GM23338 (cell line): ENCODE measurements at regions not wholly inside any gene's neighbourhood (a gene's known extent, or its start where the extent isn't known, plus 50 kb on each side); places are given as distances from the start of the nearest gene placed in this dataset.
A peak's percentile ranks its signal among the peaks of the same experiment; 100 is the strongest.

Source experiments
- ATAC-seq: fragments of 200-7000 bp; cut with Tn5 transposase; 3 replicates; pipeline ENCODE4 v1.9.1; 2020
- DNase-seq: peaks from one replicate; pipeline ENCODE4 v3.0.0-alpha.2; 2015; ENCODE audit warnings: low spot score
- H2AFZ ChIP-seq: fragments of 200-600 bp; sonication (generic); 2 replicates; pipeline ENCODE4 v1.8.0; 2016; ENCODE audit warnings: antibody characterized with exemption, mild to moderate bottlenecking, moderate library complexity
- H3F3A ChIP-seq: fragments of 200-600 bp; sonication (generic); replicated peaks from 2 replicates; pipeline ENCODE4 v1.8.0; 2017; ENCODE audit warnings: antibody characterized with exemption, mixed run types, low read depth
- H3K27ac ChIP-seq: fragments of 200-600 bp; sonication (generic); 2 replicates; pipeline ENCODE4 v1.6.1; 2016; ENCODE audit warnings: low read depth
- H3K27me3 ChIP-seq: fragments of 200-600 bp; sonication (generic); 2 replicates; pipeline ENCODE4 v1.8.0; 2016; ENCODE audit warnings: mild to moderate bottlenecking, mixed run types, moderate library complexity; ENCODE audit not compliant: insufficient read depth
- H3K36me3 ChIP-seq: fragments of 200-600 bp; sonication (generic); 2 replicates; pipeline ENCODE4 v1.8.0; 2016; ENCODE audit warnings: mild to moderate bottlenecking; ENCODE audit not compliant: insufficient read depth
- H3K4me1 ChIP-seq: fragments of 200-600 bp; sonication (generic); 2 replicates; pipeline ENCODE4 v1.8.0; 2016; ENCODE audit warnings: mild to moderate bottlenecking, moderate library complexity; ENCODE audit not compliant: insufficient read depth
- H3K4me2 ChIP-seq: fragments of 200-600 bp; sonication (generic); 2 replicates; pipeline ENCODE4 v1.7.1; 2017; ENCODE audit warnings: mixed run types
- H3K4me3 ChIP-seq: fragments of 200-600 bp; sonication (generic); 2 replicates; pipeline ENCODE4 v1.6.1; 2016; ENCODE audit warnings: mixed run types
- H3K79me2 ChIP-seq: fragments of 200-600 bp; sonication (generic); replicated peaks from 2 replicates; pipeline ENCODE4 v1.8.0; 2017; ENCODE audit warnings: mild to moderate bottlenecking; ENCODE audit not compliant: insufficient read depth
- H3K9me2 ChIP-seq: fragments of 200-600 bp; sonication (generic); 2 replicates; pipeline ENCODE4 v1.8.0; 2017; ENCODE audit not compliant: insufficient read depth
- H4K20me1 ChIP-seq: fragments of 200-600 bp; sonication (generic); replicated peaks from 2 replicates; pipeline ENCODE4 v1.8.0; 2017; ENCODE audit warnings: mild to moderate bottlenecking; ENCODE audit not compliant: insufficient read depth
- H3K27ac Mint-ChIP-seq: 2 replicates; pipeline ENCODE4 v1.8.0; 2020; ENCODE audit warnings: inconsistent platforms, mild to moderate bottlenecking, moderate library complexity, mixed read lengths
- H3K27me3 Mint-ChIP-seq: 3 replicates; pipeline ENCODE4 v1.8.0; 2022; ENCODE audit warnings: low read depth, mild to moderate bottlenecking, moderate library complexity, mixed read lengths, inconsistent platforms; ENCODE audit not compliant: insufficient read depth, poor library complexity
- H3K36me3 Mint-ChIP-seq: 3 replicates; pipeline ENCODE4 v1.8.0; 2021; ENCODE audit warnings: low read depth, mild to moderate bottlenecking, inconsistent platforms, moderate library complexity, mixed read lengths
- H3K4me1 Mint-ChIP-seq: 3 replicates; pipeline ENCODE4 v1.8.0; 2020; ENCODE audit warnings: mild to moderate bottlenecking, inconsistent platforms, mixed read lengths
- H3K4me3 Mint-ChIP-seq: 3 replicates; pipeline ENCODE4 v1.8.0; 2021; ENCODE audit warnings: moderate library complexity, mild to moderate bottlenecking, inconsistent platforms, mixed read lengths
- H3K9me3 Mint-ChIP-seq: 3 replicates; pipeline ENCODE4 v1.8.0; 2020; ENCODE audit warnings: moderate library complexity, mild to moderate bottlenecking, inconsistent platforms, mixed read lengths
- CREB1 ChIP-seq: fragments of 250-450 bp; sonication (Bioruptor Pico); IDR thresholded peaks from 2 replicates; pipeline ENCODE4 v1.5.0; 2020; ENCODE audit warnings: low read depth, mild to moderate bottlenecking, moderate library complexity
- EZH2 ChIP-seq: fragments of 200-600 bp; sonication (generic); IDR thresholded peaks from one replicate; pipeline ENCODE4 v1.8.0; 2017; ENCODE audit warnings: antibody characterized with exemption, mild to moderate bottlenecking, low read depth; ENCODE audit not compliant: unreplicated experiment
- EZH2phosphoT487 ChIP-seq: fragments of 200-600 bp; sonication (generic); IDR thresholded peaks from one replicate; pipeline ENCODE4 v1.8.1; 2018; ENCODE audit warnings: antibody characterized with exemption; ENCODE audit not compliant: unreplicated experiment
- JUNB ChIP-seq: IDR thresholded peaks from one replicate; pipeline ENCODE4 v1.6.1; 2016; ENCODE audit warnings: antibody characterized with exemption; ENCODE audit not compliant: unreplicated experiment
- NANOG ChIP-seq: IDR thresholded peaks from 2 replicates; pipeline ENCODE4 v1.6.1; 2016; ENCODE audit warnings: antibody characterized with exemption, borderline replicate concordance
- POLR2AphosphoS5 ChIP-seq: IDR thresholded peaks from 2 replicates; pipeline ENCODE4 v1.6.1; 2016; ENCODE audit warnings: antibody characterized with exemption, low read depth
- STAT1 ChIP-seq: IDR thresholded peaks from one replicate; pipeline ENCODE4 v1.6.1; 2016; ENCODE audit warnings: antibody characterized with exemption; ENCODE audit not compliant: unreplicated experiment
- ZNF114 ChIP-seq: fragments of 250-450 bp; sonication (Bioruptor Pico); IDR thresholded peaks from 2 replicates; pipeline ENCODE4 v1.5.0; 2020; ENCODE audit warnings: mild to moderate bottlenecking, moderate library complexity
- ZNF331 ChIP-seq: fragments of 250-450 bp; sonication (Bioruptor Pico); IDR thresholded peaks from 2 replicates; pipeline ENCODE4 v1.5.0; 2020; ENCODE audit warnings: low read depth, mild to moderate bottlenecking, moderate library complexity
- TF ChIP-seq, protein P1 (sequence below): IDR thresholded peaks from one replicate; pipeline ENCODE4 v1.6.1; 2018; ENCODE audit warnings: antibody characterized with exemption; ENCODE audit not compliant: unreplicated experiment
- TF ChIP-seq, protein P2 (sequence below): fragments of 250-450 bp; sonication (Bioruptor Pico); IDR thresholded peaks from 2 replicates; pipeline ENCODE4 v1.5.0; 2020; ENCODE audit warnings: mild to moderate bottlenecking, moderate library complexity
- TF ChIP-seq, protein P3 (sequence below): IDR thresholded peaks from 2 replicates; pipeline ENCODE4 v1.6.1; 2016; ENCODE audit warnings: antibody characterized with exemption
- TF ChIP-seq, protein P4 (sequence below), 2 experiments: fragments of 200-600 bp in 1 of 2; sonication (generic) in 1 of 2; conservative IDR thresholded peaks; 2 replicates each; pipeline versions ENCODE4 v1.5.1 to v1.6.1; 2016 to 2017; ENCODE audit warnings: antibody characterized with exemption in 2 of 2, low read depth in 2 of 2, mild to moderate bottlenecking in 2 of 2, moderate library complexity in 1 of 2

DNA sequence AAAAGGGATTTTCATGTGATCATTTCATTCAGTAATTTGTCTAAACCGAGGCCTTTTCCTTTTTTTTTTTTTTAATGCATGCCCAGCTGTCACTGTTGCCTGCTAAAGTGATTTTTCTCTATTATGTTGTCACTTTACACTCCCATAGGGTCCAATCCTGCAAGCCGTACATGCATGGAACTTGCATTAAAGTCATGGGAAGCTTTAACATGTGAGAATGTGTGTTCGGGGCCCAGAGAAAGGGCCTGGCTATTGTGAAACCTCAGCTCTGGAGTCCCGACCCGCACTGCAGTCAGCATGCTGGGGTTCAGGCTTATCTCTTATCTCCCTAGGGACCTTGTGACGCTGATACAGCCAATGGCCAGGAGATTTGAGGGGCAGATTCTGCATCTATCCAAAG, 474.6 kb downstream of the SLC4A3 start:
- Histone ChIP-seq H3K79me2 (no peaks in the 10 kb centered on the region), H4K20me1 (no peaks in the 10 kb centered on the region), H3K9me2 (peaks cover 13% of the 10 kb centered on the region), H3K27me3 (no peaks in the 10 kb centered on the region), H3K36me3 (no peaks in the 10 kb centered on the region), H2AFZ (0 out of 2 replicates have a peak overlapping the region, but pooled peaks have one; percentile 14), H3F3A (no peaks in the 10 kb centered on the region), H3K4me3 (no peak overlapping the region), H3K4me2 (no peak overlapping the region), H3K27ac (no peak overlapping the region), H3K4me1 (no peaks in the 10 kb centered on the region)
- DNase-seq = no peak
- Mint-ChIP-seq H3K4me3 (no peak overlapping the region), H3K9me3 (no peaks in the 10 kb centered on the region; the same call in 2 of the 3 replicates), H3K4me1 (no peaks in the 10 kb centered on the region), H3K36me3 (no peaks in the 10 kb centered on the region), H3K27ac (no peak overlapping the region), H3K27me3 (no peaks in the 10 kb centered on the region)
- no peak for ATAC-seq
- TF ChIP-seq NANOG (no peak), CREB1 (CRISPR knock-in tag) (no peak), STAT1 (no peak), ZNF331 (no peak), ZNF114 (no peak), EZH2 (no peak), JUNB (no peak), EZH2phosphoT487 (no peak), POLR2AphosphoS5 (no peak)
- TF ChIP-seq, protein P1, sequence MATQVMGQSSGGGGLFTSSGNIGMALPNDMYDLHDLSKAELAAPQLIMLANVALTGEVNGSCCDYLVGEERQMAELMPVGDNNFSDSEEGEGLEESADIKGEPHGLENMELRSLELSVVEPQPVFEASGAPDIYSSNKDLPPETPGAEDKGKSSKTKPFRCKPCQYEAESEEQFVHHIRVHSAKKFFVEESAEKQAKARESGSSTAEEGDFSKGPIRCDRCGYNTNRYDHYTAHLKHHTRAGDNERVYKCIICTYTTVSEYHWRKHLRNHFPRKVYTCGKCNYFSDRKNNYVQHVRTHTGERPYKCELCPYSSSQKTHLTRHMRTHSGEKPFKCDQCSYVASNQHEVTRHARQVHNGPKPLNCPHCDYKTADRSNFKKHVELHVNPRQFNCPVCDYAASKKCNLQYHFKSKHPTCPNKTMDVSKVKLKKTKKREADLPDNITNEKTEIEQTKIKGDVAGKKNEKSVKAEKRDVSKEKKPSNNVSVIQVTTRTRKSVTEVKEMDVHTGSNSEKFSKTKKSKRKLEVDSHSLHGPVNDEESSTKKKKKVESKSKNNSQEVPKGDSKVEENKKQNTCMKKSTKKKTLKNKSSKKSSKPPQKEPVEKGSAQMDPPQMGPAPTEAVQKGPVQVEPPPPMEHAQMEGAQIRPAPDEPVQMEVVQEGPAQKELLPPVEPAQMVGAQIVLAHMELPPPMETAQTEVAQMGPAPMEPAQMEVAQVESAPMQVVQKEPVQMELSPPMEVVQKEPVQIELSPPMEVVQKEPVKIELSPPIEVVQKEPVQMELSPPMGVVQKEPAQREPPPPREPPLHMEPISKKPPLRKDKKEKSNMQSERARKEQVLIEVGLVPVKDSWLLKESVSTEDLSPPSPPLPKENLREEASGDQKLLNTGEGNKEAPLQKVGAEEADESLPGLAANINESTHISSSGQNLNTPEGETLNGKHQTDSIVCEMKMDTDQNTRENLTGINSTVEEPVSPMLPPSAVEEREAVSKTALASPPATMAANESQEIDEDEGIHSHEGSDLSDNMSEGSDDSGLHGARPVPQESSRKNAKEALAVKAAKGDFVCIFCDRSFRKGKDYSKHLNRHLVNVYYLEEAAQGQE = no peak
- TF ChIP-seq, protein P2, sequence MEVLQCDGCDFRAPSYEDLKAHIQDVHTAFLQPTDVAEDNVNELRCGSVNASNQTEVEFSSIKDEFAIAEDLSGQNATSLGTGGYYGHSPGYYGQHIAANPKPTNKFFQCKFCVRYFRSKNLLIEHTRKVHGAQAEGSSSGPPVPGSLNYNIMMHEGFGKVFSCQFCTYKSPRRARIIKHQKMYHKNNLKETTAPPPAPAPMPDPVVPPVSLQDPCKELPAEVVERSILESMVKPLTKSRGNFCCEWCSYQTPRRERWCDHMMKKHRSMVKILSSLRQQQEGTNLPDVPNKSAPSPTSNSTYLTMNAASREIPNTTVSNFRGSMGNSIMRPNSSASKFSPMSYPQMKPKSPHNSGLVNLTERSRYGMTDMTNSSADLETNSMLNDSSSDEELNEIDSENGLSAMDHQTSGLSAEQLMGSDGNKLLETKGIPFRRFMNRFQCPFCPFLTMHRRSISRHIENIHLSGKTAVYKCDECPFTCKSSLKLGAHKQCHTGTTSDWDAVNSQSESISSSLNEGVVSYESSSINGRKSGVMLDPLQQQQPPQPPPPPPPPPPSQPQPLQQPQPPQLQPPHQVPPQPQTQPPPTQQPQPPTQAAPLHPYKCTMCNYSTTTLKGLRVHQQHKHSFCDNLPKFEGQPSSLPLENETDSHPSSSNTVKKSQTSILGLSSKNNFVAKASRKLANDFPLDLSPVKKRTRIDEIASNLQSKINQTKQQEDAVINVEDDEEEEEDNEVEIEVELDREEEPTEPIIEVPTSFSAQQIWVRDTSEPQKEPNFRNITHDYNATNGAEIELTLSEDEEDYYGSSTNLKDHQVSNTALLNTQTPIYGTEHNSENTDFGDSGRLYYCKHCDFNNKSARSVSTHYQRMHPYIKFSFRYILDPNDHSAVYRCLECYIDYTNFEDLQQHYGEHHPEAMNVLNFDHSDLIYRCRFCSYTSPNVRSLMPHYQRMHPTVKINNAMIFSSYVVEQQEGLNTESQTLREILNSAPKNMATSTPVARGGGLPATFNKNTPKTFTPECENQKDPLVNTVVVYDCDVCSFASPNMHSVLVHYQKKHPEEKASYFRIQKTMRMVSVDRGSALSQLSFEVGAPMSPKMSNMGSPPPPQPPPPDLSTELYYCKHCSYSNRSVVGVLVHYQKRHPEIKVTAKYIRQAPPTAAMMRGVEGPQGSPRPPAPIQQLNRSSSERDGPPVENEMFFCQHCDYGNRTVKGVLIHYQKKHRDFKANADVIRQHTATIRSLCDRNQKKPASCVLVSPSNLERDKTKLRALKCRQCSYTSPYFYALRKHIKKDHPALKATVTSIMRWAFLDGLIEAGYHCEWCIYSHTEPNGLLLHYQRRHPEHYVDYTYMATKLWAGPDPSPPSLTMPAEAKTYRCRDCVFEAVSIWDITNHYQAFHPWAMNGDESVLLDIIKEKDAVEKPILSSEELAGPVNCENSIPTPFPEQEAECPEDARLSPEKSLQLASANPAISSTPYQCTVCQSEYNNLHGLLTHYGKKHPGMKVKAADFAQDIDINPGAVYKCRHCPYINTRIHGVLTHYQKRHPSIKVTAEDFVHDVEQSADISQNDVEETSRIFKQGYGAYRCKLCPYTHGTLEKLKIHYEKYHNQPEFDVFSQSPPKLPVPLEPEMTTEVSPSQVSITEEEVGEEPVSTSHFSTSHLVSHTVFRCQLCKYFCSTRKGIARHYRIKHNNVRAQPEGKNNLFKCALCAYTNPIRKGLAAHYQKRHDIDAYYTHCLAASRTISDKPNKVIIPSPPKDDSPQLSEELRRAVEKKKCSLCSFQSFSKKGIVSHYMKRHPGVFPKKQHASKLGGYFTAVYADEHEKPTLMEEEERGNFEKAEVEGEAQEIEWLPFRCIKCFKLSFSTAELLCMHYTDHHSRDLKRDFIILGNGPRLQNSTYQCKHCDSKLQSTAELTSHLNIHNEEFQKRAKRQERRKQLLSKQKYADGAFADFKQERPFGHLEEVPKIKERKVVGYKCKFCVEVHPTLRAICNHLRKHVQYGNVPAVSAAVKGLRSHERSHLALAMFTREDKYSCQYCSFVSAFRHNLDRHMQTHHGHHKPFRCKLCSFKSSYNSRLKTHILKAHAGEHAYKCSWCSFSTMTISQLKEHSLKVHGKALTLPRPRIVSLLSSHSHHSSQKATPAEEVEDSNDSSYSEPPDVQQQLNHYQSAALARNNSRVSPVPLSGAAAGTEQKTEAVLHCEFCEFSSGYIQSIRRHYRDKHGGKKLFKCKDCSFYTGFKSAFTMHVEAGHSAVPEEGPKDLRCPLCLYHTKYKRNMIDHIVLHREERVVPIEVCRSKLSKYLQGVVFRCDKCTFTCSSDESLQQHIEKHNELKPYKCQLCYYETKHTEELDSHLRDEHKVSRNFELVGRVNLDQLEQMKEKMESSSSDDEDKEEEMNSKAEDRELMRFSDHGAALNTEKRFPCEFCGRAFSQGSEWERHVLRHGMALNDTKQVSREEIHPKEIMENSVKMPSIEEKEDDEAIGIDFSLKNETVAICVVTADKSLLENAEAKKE (CRISPR knock-in tag) = no peak
- TF ChIP-seq, protein P3, sequence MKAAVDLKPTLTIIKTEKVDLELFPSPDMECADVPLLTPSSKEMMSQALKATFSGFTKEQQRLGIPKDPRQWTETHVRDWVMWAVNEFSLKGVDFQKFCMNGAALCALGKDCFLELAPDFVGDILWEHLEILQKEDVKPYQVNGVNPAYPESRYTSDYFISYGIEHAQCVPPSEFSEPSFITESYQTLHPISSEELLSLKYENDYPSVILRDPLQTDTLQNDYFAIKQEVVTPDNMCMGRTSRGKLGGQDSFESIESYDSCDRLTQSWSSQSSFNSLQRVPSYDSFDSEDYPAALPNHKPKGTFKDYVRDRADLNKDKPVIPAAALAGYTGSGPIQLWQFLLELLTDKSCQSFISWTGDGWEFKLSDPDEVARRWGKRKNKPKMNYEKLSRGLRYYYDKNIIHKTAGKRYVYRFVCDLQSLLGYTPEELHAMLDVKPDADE = no peak
- TF ChIP-seq, protein P4, sequence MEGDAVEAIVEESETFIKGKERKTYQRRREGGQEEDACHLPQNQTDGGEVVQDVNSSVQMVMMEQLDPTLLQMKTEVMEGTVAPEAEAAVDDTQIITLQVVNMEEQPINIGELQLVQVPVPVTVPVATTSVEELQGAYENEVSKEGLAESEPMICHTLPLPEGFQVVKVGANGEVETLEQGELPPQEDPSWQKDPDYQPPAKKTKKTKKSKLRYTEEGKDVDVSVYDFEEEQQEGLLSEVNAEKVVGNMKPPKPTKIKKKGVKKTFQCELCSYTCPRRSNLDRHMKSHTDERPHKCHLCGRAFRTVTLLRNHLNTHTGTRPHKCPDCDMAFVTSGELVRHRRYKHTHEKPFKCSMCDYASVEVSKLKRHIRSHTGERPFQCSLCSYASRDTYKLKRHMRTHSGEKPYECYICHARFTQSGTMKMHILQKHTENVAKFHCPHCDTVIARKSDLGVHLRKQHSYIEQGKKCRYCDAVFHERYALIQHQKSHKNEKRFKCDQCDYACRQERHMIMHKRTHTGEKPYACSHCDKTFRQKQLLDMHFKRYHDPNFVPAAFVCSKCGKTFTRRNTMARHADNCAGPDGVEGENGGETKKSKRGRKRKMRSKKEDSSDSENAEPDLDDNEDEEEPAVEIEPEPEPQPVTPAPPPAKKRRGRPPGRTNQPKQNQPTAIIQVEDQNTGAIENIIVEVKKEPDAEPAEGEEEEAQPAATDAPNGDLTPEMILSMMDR (conservative IDR thresholded peaks at IDR 0.05; ENCODE audit: low read depth in 2 of 2) = no peak
